GM12878 (cell line): ENCODE measurements at regions not wholly inside any gene's neighbourhood (a gene's known extent, or its start where the extent isn't known, plus 50 kb on each side); places are given as distances from the start of the nearest gene placed in this dataset.

Source experiments
- ATAC-seq: fragments of 200-7000 bp; cut with Tn5 transposase; 3 replicates; pipeline ENCODE4 v1.9.1; 2020; ENCODE audit warnings: mild to moderate bottlenecking, moderate library complexity
- BruUV-seq: library from RNA; stranded (reverse); fragments of 400-500 nt; replicated peaks from 2 replicates; lab custom pipeline; 2021; lab: Mats Ljungman, UMichigan
- CTCF ChIA-PET: fragments of 300-600 bp; sonication (Branson Sonifier 250); formaldehyde crosslinking; extraction: SDS; loops from one replicate; lab custom pipeline; 2021; ENCODE audit warnings: inconsistent platforms; lab: Yijun Ruan, JAX
- POLR2A ChIA-PET: fragments of 350-600 bp; formaldehyde crosslinking; extraction: SDS; loops from one replicate; lab custom pipeline; 2021; ENCODE audit warnings: inconsistent platforms; lab: Charles Lee
- RAD21 ChIA-PET: fragments of 300-600 bp; sonication (Branson Sonifier 250); formaldehyde crosslinking; loops from one replicate; lab custom pipeline; 2023; ENCODE audit warnings: antibody characterized with exemption; ENCODE audit not compliant: unreplicated experiment; lab: Charles Lee
- SMC1A ChIA-PET: fragments of 300-600 bp; sonication (Branson Sonifier 250); formaldehyde crosslinking; loops from one replicate; lab custom pipeline; 2023; ENCODE audit not compliant: unreplicated experiment, uncharacterized antibody; lab: Charles Lee
- DNase-seq: peaks from one replicate; pipeline ENCODE4 v3.0.0-alpha.2; 2011; ENCODE audit warnings: low read depth, low spot score
- FAIRE-seq: peaks from 3 replicates; lab custom pipeline; 2011; peaks lifted over from hg19 to GRCh38; lab: Jason Lieb, UNC
- H2AFZ ChIP-seq: 2 replicates; pipeline ENCODE4 v1.6.0; 2011; ENCODE audit warnings: low read depth, low read length, control low read depth; ENCODE audit not compliant: control insufficient read depth
- H3K27ac ChIP-seq: 2 replicates; pipeline ENCODE4 v1.5.1; 2011; ENCODE audit warnings: control low read depth; ENCODE audit not compliant: control insufficient read depth, insufficient read depth
- H3K27me3 ChIP-seq, 2 experiments: replicated peaks in 1 of 2; 2 replicates each; pipeline versions ENCODE4 v1.6.0 to v1.6.1; 2011; ENCODE audit warnings: low read length in 1 of 2; ENCODE audit not compliant: control insufficient read depth in 2 of 2, insufficient read depth in 2 of 2
- H3K36me3 ChIP-seq, 2 experiments: 2 replicates each; pipeline ENCODE4 v1.5.1; 2011; ENCODE audit warnings: low read length in 1 of 2; ENCODE audit not compliant: control insufficient read depth in 2 of 2, insufficient read depth in 2 of 2
- H3K4me1 ChIP-seq: 2 replicates; pipeline ENCODE4 v1.6.1; 2011; ENCODE audit warnings: mild to moderate bottlenecking, low read length, moderate library complexity, mixed read lengths; ENCODE audit not compliant: control insufficient read depth, insufficient read depth
- H3K4me2 ChIP-seq: 2 replicates; pipeline ENCODE4 v1.6.0; 2011; ENCODE audit warnings: control low read depth; ENCODE audit not compliant: control insufficient read depth, insufficient read depth
- H3K4me3 ChIP-seq: fragments of 200-600 bp; sonication (generic); 2 replicates; pipeline ENCODE4 v1.5.1; 2016
- H3K79me2 ChIP-seq: 2 replicates; pipeline ENCODE4 v1.6.0; 2011; ENCODE audit warnings: low read length; ENCODE audit not compliant: control insufficient read depth, insufficient read depth
- H3K9ac ChIP-seq: 2 replicates; pipeline ENCODE4 v1.8.0; 2011; ENCODE audit warnings: low read length, control low read depth, mixed read lengths; ENCODE audit not compliant: control insufficient read depth, insufficient read depth
- H3K9me3 ChIP-seq: replicated peaks from 3 replicates; pipeline ENCODE4 v1.5.1; 2011; ENCODE audit warnings: mild to moderate bottlenecking, low read length; ENCODE audit not compliant: control insufficient read depth, insufficient read depth
- H4K20me1 ChIP-seq: 2 replicates; pipeline ENCODE4 v1.6.0; 2011; ENCODE audit not compliant: control insufficient read depth, insufficient read depth
- DPF2 ChIP-seq: fragments of 450-650 bp; IDR thresholded peaks from 2 replicates; pipeline ENCODE4 v1.6.1; 2017; ENCODE audit warnings: mild to moderate bottlenecking
- ETV6 ChIP-seq, 2 experiments: fragments of 450-650 bp in 1 of 2; IDR thresholded peaks in 1 of 2; conservative IDR thresholded peaks in 1 of 2; 2 replicates each; pipeline ENCODE4 v1.6.1; 2014; ENCODE audit warnings: antibody characterized with exemption in 1 of 2, borderline replicate concordance in 1 of 2, low read depth in 1 of 2, mild to moderate bottlenecking in 1 of 2, moderate library complexity in 1 of 2
- NR2F1 ChIP-seq: fragments of 450-650 bp; conservative IDR thresholded peaks from 2 replicates; pipeline ENCODE4 v1.6.1; 2017; ENCODE audit warnings: mild to moderate bottlenecking
- SMAD1 ChIP-seq: fragments of 450-650 bp; IDR thresholded peaks from 2 replicates; pipeline ENCODE4 v1.6.1; 2018; ENCODE audit warnings: mild to moderate bottlenecking, low read depth; ENCODE audit not compliant: partially characterized antibody
- WGBS: methylation state at CpG from one replicate; pipeline ENCODE4 v1.1.6; 2016; ENCODE audit warnings: low lambda C conversion rate; ENCODE audit not compliant: insufficient replicate concordance, insufficient coverage; ENCODE audit errors: missing lambda C conversion rate; 5-methylcytosine and 5-hydroxymethylcytosine counted together
- in situ Hi-C: fragments of 300-500 bp; cut with MboI; formaldehyde crosslinking; loops from 9 replicates; pipeline ENCODE4 v1.14.3; 2018; ENCODE audit warnings: mixed read lengths
- intact Hi-C: fragments of 100-400 bp; cut with micrococcal nuclease; formaldehyde crosslinking; loops from one replicate; pipeline ENCODE4 v1.14.2; 2022; ENCODE audit not compliant: unreplicated experiment
- TF ChIP-seq, protein P1 (sequence below): fragments of 450-650 bp; IDR thresholded peaks from 2 replicates; pipeline ENCODE4 v1.6.1; 2017; ENCODE audit warnings: mild to moderate bottlenecking, moderate library complexity
- TF ChIP-seq, protein P2 (sequence below): fragments of 150-350 bp; IDR thresholded peaks from 2 replicates; pipeline ENCODE4 v1.6.1; 2014; ENCODE audit warnings: mild to moderate bottlenecking, low read depth, low read length

DNA sequence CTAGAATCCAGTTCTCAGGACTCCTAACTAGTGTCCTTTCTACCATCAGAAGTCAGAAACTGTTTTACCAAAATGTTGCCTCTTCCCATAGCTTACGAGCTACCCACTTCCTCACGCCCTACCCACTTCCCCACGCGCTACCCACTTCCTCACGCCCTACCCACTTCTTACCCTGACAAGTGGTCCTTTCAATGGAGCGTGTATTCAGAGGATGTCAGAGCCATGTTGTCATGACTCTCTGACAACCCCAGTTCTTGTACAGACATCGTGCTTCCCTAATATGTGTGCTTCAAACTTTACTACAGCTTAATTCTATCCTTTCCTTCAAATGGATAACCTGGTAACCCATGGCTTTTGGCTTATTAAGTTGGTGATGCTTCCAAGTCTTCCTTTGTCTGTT, 84.8 kb upstream of the PHF14 start:
- 0% methylated on average over 7 of the region's 7 CpGs for WGBS
- no peak overlapping the region for H3K4me3 ChIP-seq

More for the DNA sequence above, 84.8 kb upstream of the PHF14 start:
- RAD21 ChIA-PET, result interaction anchor here (0.9 to 1.5 kb wide), 5 partner anchors 52 to 356 kb away, joined by 3 to 6 read pairs (median 3); no protein-coding TSS in a partner anchor
- peak; percentile 58 for ATAC-seq
- H3K27me3 ChIP-seq, result no peaks in the 10 kb centered on the region
- no peak overlapping the region for H3K9ac ChIP-seq
- no peaks in the 10 kb centered on the region for H3K36me3 ChIP-seq
- no peaks in the 10 kb centered on the region for H3K4me1 ChIP-seq
- H3K4me2 ChIP-seq, result no peak overlapping the region
- TF ChIP-seq SMAD1 (no peak), DPF2 (no peak), NR2F1 (no peak), ETV6 (conservative IDR thresholded peaks at IDR 0.05 in 1 of 2, IDR thresholded peaks at IDR 0.05 in 1 of 2; ENCODE audit: borderline replicate concordance in 1 of 2, low read depth in 1 of 2) (no peak)
- TF ChIP-seq, protein P1, sequence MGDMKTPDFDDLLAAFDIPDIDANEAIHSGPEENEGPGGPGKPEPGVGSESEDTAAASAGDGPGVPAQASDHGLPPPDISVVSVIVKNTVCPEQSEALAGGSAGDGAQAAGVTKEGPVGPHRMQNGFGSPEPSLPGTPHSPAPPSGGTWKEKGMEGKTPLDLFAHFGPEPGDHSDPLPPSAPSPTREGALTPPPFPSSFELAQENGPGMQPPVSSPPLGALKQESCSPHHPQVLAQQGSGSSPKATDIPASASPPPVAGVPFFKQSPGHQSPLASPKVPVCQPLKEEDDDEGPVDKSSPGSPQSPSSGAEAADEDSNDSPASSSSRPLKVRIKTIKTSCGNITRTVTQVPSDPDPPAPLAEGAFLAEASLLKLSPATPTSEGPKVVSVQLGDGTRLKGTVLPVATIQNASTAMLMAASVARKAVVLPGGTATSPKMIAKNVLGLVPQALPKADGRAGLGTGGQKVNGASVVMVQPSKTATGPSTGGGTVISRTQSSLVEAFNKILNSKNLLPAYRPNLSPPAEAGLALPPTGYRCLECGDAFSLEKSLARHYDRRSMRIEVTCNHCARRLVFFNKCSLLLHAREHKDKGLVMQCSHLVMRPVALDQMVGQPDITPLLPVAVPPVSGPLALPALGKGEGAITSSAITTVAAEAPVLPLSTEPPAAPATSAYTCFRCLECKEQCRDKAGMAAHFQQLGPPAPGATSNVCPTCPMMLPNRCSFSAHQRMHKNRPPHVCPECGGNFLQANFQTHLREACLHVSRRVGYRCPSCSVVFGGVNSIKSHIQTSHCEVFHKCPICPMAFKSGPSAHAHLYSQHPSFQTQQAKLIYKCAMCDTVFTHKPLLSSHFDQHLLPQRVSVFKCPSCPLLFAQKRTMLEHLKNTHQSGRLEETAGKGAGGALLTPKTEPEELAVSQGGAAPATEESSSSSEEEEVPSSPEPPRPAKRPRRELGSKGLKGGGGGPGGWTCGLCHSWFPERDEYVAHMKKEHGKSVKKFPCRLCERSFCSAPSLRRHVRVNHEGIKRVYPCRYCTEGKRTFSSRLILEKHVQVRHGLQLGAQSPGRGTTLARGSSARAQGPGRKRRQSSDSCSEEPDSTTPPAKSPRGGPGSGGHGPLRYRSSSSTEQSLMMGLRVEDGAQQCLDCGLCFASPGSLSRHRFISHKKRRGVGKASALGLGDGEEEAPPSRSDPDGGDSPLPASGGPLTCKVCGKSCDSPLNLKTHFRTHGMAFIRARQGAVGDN, result no peak
- TF ChIP-seq, protein P2, sequence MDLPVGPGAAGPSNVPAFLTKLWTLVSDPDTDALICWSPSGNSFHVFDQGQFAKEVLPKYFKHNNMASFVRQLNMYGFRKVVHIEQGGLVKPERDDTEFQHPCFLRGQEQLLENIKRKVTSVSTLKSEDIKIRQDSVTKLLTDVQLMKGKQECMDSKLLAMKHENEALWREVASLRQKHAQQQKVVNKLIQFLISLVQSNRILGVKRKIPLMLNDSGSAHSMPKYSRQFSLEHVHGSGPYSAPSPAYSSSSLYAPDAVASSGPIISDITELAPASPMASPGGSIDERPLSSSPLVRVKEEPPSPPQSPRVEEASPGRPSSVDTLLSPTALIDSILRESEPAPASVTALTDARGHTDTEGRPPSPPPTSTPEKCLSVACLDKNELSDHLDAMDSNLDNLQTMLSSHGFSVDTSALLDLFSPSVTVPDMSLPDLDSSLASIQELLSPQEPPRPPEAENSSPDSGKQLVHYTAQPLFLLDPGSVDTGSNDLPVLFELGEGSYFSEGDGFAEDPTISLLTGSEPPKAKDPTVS, result no peak
- TF ChIP-seq, all 136 proteins: peak for 0
- FAIRE-seq (no peak), DNase-seq (no peak)
- Histone ChIP-seq H3K27ac (no peak overlapping the region), H2AFZ (no peak overlapping the region), H4K20me1 (no peaks in the 10 kb centered on the region), H3K79me2 (no peaks in the 10 kb centered on the region), H3K9me3 (no peaks in the 10 kb centered on the region)
- intact Hi-C loops (loop anchor here (1.0 kb wide), 1 partner anchor 252 kb away; no protein-coding TSS in a partner anchor), in situ Hi-C loops (no loop called here)
- ChIA-PET SMC1A (interaction anchor here (1.1 to 2.0 kb wide), 3 partner anchors 9 to 254 kb away, joined by 3 to 5 read pairs (median 3); no protein-coding TSS in a partner anchor), CTCF (interaction anchor here (0.5 to 2.5 kb wide), 13 partner anchors 9 to 1245 kb away, joined by 3 to 9 read pairs (median 3); no protein-coding TSS in a partner anchor), POLR2A (no interaction called here)
- no TSS peak for BruUV-seq
